Adrenal gland (tissue), 9 donors: ENCODE measurements at regions not wholly inside any gene's neighbourhood (a gene's known extent, or its start where the extent isn't known, plus 50 kb on each side); places are given as distances from the start of the nearest gene placed in this dataset.

Source experiments
- DNase-seq, 7 donors: peaks; one replicate each; pipeline ENCODE4 v3.0.0-alpha.2; 2019 to 2020
- H3K27ac ChIP-seq, 5 donors: fragments of 200-600 bp; sonication (generic) in 4 of 5; 1 replicate in 3 of 5; 2 replicates in 2 of 5; pipeline versions ENCODE4 v1.5.1 to v1.8.0; 2016 to 2020; ENCODE audit warnings: mild to moderate bottlenecking in 1 of 5
- H3K27me3 ChIP-seq: fragments of 200-600 bp; 2 replicates; pipeline ENCODE4 v1.8.0; 2021
- H3K36me3 ChIP-seq, 2 donors: fragments of 200-600 bp; replicated peaks in 1 of 2; 1 replicate in 1 of 2; 2 replicates in 1 of 2; pipeline versions ENCODE4 v1.5.1 to v1.8.0; 2018 to 2022
- H3K4me1 ChIP-seq, 2 donors: fragments of 200-600 bp; replicated peaks in 1 of 2; 1 replicate in 1 of 2; 2 replicates in 1 of 2; pipeline versions ENCODE4 v1.5.1 to v1.8.0; 2018 to 2021
- H3K4me3 ChIP-seq, 4 donors: fragments of 200-600 bp; sonication (generic) in 3 of 4; one replicate each; pipeline ENCODE4 v1.5.1; 2016 to 2018
- H3K9me3 ChIP-seq, 3 donors: fragments of 200-600 bp; sonication (generic) in 1 of 3; replicated peaks in 1 of 3; 1 replicate in 2 of 3; 2 replicates in 1 of 3; pipeline versions ENCODE4 v1.5.1 to v1.8.0; 2016 to 2021
- POLR2A ChIP-seq, 2 donors: fragments of 450-650 bp; IDR thresholded peaks; one replicate each; pipeline ENCODE4 v1.6.1; 2017; ENCODE audit warnings: antibody characterized with exemption in 2 of 2, mild to moderate bottlenecking in 2 of 2, moderate library complexity in 1 of 2
- WGBS, 4 donors: extraction: QIAGEN DNeasy Blood & Tissue Kit in 2 of 4; methylation state at CpG; one replicate each; pipeline versions ENCODE4 v1.1.5 to v1.1.7; 2013 to 2017; 5-methylcytosine and 5-hydroxymethylcytosine counted together
- intact Hi-C, 2 donors: fragments of 100-400 bp; cut with DNase I; formaldehyde crosslinking; loops; one replicate each; pipeline versions ENCODE4 v1.14.1 to v1.15.0; 2022 to 2023
- TF ChIP-seq, protein P1 (sequence below), 6 experiments: fragments of 450-650 bp in 4 of 6; fragments of 200-600 bp in 2 of 6; sonication (generic) in 1 of 6; IDR thresholded peaks; 1 replicate in 5 of 6; 2 replicates in 1 of 6; pipeline versions ENCODE4 v1.5.1 to v1.8.0; 2016 to 2021; ENCODE audit warnings: antibody characterized with exemption in 6 of 6, mild to moderate bottlenecking in 2 of 6, moderate library complexity in 1 of 6
- donor health status: healthy with polysubstance abuse.
- donor health status: Bipolar disorder and iron deficiency.
- donor health status: DM: yes; HTN: yes; CAD: no.
- donor health status: DM: no; HTN: no; CAD: no.
- donor health status: DM: no; HTN: no; CAD: no.

GRCh38 chr1:24990779-24991641 lies 60.9 kb upstream of the RUNX3 start:
- intact Hi-C loops, result no loop called here
- no peak for DNase-seq
- Histone ChIP-seq H3K36me3 (no peaks in the 10 kb centered on the region), H3K4me1 (no peaks in the 10 kb centered on the region), H3K4me3 (no peak overlapping the region), H3K27me3 (no peaks in the 10 kb centered on the region), H3K27ac (no peak overlapping the region), H3K9me3 (no peaks in the 10 kb centered on the region)
- TF ChIP-seq, protein P1, sequence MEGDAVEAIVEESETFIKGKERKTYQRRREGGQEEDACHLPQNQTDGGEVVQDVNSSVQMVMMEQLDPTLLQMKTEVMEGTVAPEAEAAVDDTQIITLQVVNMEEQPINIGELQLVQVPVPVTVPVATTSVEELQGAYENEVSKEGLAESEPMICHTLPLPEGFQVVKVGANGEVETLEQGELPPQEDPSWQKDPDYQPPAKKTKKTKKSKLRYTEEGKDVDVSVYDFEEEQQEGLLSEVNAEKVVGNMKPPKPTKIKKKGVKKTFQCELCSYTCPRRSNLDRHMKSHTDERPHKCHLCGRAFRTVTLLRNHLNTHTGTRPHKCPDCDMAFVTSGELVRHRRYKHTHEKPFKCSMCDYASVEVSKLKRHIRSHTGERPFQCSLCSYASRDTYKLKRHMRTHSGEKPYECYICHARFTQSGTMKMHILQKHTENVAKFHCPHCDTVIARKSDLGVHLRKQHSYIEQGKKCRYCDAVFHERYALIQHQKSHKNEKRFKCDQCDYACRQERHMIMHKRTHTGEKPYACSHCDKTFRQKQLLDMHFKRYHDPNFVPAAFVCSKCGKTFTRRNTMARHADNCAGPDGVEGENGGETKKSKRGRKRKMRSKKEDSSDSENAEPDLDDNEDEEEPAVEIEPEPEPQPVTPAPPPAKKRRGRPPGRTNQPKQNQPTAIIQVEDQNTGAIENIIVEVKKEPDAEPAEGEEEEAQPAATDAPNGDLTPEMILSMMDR (IDR thresholded peaks at IDR 0.05), result no peak
- no peak for TF ChIP-seq POLR2A (IDR thresholded peaks at IDR 0.05)
- WGBS, 4 donors, result 67 to 77% (median 72%) methylated on average over 7 to 9 of the region's 9 CpGs

- H3K36me3 ChIP-seq, result no peaks in the 10 kb centered on the region
- no peak overlapping the region for H3K4me3 ChIP-seq
- no peaks in the 10 kb centered on the region for H3K4me1 ChIP-seq
- TF ChIP-seq, protein P1 (IDR thresholded peaks at IDR 0.05), result no peak
- no peak for TF ChIP-seq POLR2A (IDR thresholded peaks at IDR 0.05)
- no peak for DNase-seq
- intact Hi-C loops, result no loop called here
- H3K27ac ChIP-seq, result no peak overlapping the region
- no peaks in the 10 kb centered on the region for H3K9me3 ChIP-seq
- 72 to 82% (median 79%) methylated on average over 13 of the region's 13 CpGs for WGBS, 4 donors
- no peaks in the 10 kb centered on the region for H3K27me3 ChIP-seq
These were observed 60.1 kb upstream of the RUNX3 start for GRCh38 chr1:24990136-24990535.

DNA sequence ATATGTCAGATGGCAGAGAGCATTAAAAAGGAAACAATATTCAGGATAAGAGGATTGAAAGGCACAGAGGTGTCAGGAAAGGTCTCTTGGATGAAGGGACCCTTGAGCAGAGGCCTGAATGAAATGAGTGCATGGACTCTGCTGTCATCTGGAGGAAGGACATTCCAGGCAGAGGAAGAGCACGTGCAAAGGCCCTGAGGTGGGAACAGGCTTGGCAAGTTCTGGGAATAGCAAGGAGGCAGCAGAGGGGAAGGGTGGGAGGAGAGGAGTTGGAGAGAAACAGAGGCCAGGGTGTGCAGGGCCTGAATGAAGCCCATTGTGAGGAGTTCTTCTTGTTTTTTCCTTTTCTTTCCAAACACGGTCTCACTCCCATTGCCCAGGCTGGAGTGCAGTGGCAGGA lies 59.0 kb upstream of the RUNX3 start:
- intact Hi-C loops, result no loop called here
- Histone ChIP-seq H3K36me3 (no peaks in the 10 kb centered on the region), H3K27ac (no peak overlapping the region), H3K9me3 (no peaks in the 10 kb centered on the region), H3K4me1 (no peaks in the 10 kb centered on the region), H3K27me3 (no peaks in the 10 kb centered on the region), H3K4me3 (no peak overlapping the region)
- DNase-seq, result no peak
- TF ChIP-seq, protein P1 (IDR thresholded peaks at IDR 0.05), result no peak
- TF ChIP-seq POLR2A (IDR thresholded peaks at IDR 0.05), result no peak
- WGBS, 4 donors, result 72 to 88% (median 86%) methylated on average over 2 of the region's 2 CpGs

DNA sequence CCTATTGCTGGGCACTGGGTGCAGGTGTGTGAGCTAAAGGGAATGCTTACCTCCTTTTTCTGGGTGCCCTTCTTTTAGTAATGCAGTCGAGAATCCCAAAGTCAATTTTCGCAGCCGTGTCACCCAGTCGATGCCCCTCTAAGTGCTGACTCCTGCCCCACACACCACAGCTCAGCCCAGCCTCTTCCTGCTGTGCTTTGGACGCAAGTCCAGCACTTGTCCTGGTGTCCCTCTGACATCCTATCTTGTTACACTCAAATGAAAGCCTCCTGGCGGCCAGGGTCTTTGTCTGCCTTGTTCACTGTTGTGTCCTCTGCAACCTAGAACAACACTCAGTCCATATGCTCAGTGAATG lies 58.5 kb upstream of the RUNX3 start:
- H3K36me3 ChIP-seq, result no peaks in the 10 kb centered on the region
- no peaks in the 10 kb centered on the region for H3K4me1 ChIP-seq
- H3K27me3 ChIP-seq, result no peaks in the 10 kb centered on the region
- TF ChIP-seq, protein P1 (IDR thresholded peaks at IDR 0.05), result no peak
- TF ChIP-seq POLR2A (IDR thresholded peaks at IDR 0.05), result no peak
- WGBS, 4 donors, result 60 to 86% (median 81%) methylated on average over 6 of the region's 6 CpGs
- no peak for DNase-seq
- H3K9me3 ChIP-seq, result no peaks in the 10 kb centered on the region
- no peak overlapping the region for H3K4me3 ChIP-seq
- H3K27ac ChIP-seq, result no peak overlapping the region
- intact Hi-C loops, result no loop called here
